Activated naive CD4-positive, alpha-beta T cell (primary cell): ENCODE measurements at regions not wholly inside any gene's neighbourhood (a gene's known extent, or its start where the extent isn't known, plus 50 kb on each side); places are given as distances from the start of the nearest gene placed in this dataset.

Experiments
- DNase-seq, 4 experiments: peaks; one replicate each; lab custom pipeline; 2025; lab: John Stamatoyannopoulos, UW

- DNase-seq = no peak
These were observed 152.7 kb upstream of the MAF start for GRCh38 chr16:79753286-79753685.

DNA sequence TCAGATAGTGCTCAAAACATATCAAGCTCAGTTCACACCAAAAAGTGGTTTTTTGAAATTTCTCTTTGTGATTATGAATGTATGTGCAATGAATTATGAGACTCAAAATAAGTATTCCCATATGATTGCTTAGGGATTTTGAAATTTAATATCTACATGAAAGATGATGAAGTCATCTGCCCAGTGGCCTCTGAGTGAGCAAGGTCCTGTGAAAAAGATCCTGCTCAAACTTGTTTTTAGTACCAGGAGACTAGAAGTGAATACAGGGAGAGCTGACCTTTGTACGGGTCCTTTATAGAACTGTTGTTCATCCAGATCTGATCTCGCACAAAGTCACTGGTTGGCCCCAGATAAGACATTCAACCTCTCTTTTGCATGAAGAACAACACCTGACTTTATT is 151.9 kb upstream of the MAF start:
- no peak for DNase-seq

- DNase-seq = no peak
These were observed 151.1 kb upstream of the MAF start for GRCh38 chr16:79751471-79752184.

DNA sequence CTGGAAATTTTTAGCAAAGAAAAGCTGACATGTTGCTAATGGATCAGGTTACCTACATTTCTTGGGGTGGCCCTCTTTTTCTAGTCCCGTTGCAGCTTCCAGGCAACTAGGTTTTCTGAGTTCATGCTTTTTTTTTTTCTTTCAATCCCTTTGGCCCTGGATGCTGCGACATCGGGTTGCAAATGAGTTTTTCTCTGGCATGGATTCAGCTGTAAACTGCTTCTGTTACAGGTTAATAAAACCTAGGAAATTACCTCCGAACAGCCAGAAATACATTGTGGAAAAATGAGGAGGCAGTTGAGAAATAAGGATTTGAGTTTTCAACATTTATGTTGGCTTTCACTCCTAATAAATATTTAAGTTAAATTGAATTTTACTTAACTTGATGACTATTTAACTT is 149.8 kb upstream of the MAF start:
- no peak for DNase-seq

- no peak for DNase-seq
These were observed 148.1 kb upstream of the MAF start for GRCh38 chr16:79748629-79749028.

- DNase-seq = no peak
These were observed 147.2 kb upstream of the MAF start for GRCh38 chr16:79747688-79748087.

GRCh38 chr16:79740252-79740651 is 139.7 kb upstream of the MAF start:
- DNase-seq = no peak

- DNase-seq = no peak
These were observed 134.7 kb upstream of the MAF start for GRCh38 chr16:79735271-79735670.

GRCh38 chr16:79734721-79735120 is 134.2 kb upstream of the MAF start:
- no peak for DNase-seq

DNA sequence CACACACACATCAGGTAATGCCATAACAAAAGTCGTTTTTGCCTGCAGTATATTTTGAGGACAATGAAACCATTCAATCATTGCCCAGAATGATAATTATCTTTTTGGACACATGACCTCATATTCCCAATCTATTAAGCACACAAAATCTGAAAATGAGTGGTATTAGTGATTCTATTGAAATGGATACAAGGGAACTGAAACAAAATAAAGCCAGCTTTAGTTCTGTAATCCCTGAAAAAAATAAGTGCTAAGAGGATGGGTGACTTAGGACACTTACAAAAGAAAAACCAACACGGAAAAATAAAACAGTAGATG is 128.3 kb upstream of the MAF start:
- no peak for DNase-seq

- no peak for DNase-seq
These were observed 127.7 kb upstream of the MAF start for GRCh38 chr16:79728048-79728922.

GRCh38 chr16:79726902-79727301 is 126.4 kb upstream of the MAF start:
- no peak for DNase-seq

- no peak for DNase-seq
These were observed 124.5 kb upstream of the MAF start for GRCh38 chr16:79725051-79725450.

- DNase-seq = no peak
These were observed 123.1 kb upstream of the MAF start for GRCh38 chr16:79723583-79724168.

GRCh38 chr16:79721270-79721669 is 120.7 kb upstream of the MAF start:
- no peak for DNase-seq

DNA sequence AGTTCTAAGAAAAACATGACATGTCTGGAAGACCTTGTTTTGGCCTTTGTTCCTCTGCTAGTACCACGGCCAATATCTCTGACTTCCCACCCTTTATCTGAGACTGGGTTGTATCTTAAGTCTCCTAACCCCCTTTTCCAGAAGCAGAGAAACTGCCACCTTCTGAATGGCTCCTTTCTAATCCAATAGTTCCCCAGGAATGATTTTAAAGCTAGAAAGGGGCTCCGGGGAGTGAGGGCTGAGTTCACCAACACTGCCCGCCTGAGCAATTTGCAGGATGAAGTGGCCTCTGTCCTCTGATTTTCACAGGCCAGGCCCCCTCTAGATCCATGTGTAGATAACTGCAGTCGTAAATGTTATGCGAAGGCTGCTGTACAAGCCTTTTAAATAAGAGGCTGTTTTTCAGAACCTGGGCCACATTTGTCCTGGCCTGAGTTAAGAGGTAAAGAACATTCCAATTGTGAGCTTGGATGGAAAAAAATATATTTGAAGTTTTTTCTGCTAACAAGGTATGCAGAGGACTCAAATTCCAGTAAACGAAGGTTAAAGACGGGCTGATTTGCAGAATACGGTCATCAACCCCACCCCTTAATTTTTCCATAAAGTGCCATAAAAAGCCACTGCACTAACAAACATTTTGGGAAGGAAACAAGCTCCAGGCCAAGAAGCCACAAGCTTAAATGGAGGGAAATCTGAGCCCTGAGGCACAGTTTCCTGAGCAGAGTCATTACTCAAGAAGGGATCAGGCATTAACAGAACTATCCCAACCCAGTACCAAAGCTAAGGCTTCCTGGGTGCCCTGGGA is 117.0 kb upstream of the MAF start:
- DNase-seq = no peak

GRCh38 chr16:79716645-79717332 is 116.3 kb upstream of the MAF start:
- DNase-seq = no peak

- DNase-seq = no peak
These were observed 114.5 kb upstream of the MAF start for GRCh38 chr16:79715061-79715460.

DNA sequence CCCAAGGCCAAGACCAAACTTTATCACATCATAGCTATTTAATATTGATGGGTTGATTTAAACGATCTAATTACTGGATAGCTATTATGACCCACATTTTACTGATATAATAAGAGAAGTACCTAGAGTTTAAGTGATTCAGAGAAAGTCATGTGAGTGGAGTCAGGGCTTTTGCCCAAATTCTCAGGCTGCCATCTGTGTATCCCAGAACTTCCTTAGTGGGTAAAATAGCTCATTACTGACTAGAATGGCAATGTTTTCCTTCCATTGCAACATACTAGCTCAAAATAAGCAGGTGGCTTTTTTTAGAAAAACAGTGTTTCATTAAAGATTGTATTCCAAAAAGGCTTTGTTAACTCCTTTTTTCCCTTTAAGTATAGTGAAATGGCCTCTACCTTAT is 113.9 kb upstream of the MAF start:
- no peak for DNase-seq

DNA sequence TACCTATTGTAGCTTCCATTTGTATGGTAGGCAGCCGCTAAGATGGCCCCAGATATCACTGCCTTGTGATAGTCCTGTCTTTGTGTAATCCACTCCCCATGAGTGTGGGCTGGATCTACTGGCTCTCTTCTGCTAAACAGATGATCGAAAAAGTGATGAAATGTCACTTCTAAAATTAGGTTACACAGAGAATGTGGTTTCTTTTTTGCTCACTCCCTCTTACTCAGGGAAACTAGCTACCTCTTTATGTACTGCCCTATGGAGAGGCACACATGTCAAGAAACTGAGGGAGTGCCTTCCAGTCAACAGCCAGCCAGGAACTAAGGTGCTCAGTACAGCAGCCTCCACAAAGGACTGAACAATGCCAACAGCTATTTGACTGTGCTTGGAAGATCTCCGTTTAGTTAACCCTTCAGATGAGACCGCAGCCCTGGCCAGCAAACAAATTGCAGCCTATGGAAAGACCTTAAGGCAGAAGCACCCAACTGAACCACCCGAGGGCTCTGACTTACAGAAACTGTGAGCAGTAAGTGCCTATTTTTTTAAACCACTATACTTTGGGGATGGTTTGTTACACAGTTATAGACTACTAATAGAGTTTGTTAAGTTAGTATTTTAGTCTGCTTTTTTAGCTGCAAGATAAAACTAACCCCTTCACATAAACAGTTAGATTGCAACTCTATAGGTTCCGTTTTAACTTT is 113.2 kb upstream of the MAF start:
- DNase-seq = no peak

DNA sequence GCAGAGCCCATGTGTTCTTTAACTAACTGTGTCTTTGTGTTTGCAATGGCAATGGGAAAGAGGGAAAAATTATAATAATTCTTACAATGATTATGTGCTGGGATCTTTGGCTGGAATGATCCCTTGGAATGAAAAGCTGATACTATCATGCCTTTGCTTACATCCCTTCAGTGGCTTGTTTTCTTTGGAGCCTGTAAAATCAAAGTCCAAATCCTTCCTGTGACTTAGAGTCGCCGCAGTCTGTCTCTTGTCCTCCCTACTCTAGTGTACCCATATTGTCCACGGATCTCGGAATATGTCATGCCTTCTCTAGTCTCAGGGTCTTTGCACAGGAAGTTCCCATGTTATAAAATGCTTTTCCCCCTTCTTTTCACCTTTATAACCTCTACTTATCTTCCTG is 111.7 kb upstream of the MAF start:
- DNase-seq = no peak
